ENCODE measurements at regions not wholly inside any gene's neighbourhood (a gene's known extent, or its start where the extent isn't known, plus 50 kb on each side); places are given as distances from the start of the nearest gene placed in this dataset.

- DNase-seq (ENCODE audit: low read depth): peak; percentile 39
- no peak overlapping the region for H3K4me3 ChIP-seq (ENCODE audit: low read depth, low read length)
- in situ Hi-C loops (cut with HindIII; ENCODE audit: low sequenced_read_pairs): no loop called here
- no peak for TF ChIP-seq CTCF (IDR thresholded peaks at IDR 0.05; ENCODE audit: low read depth, low read length, missing control alignments)
Measured at GRCh38 chr6:147078602-147079001, 125.6 kb upstream of the STXBP5 start.

GRCh38 chr6:147080225-147080624 lies 124.0 kb upstream of the STXBP5 start:
- no peak for TF ChIP-seq CTCF (IDR thresholded peaks at IDR 0.05; ENCODE audit: low read depth, low read length, missing control alignments)
- in situ Hi-C loops (cut with HindIII; ENCODE audit: low sequenced_read_pairs): no loop called here
- no peak for DNase-seq (ENCODE audit: low read depth)
- H3K4me3 ChIP-seq (ENCODE audit: low read depth, low read length): no peak overlapping the region

GRCh38 chr6:147081076-147081609 lies 123.1 kb upstream of the STXBP5 start:
- no peak for TF ChIP-seq CTCF (IDR thresholded peaks at IDR 0.05; ENCODE audit: low read depth, low read length, missing control alignments)
- in situ Hi-C loops (cut with HindIII; ENCODE audit: low sequenced_read_pairs): no loop called here
- no peak for DNase-seq (ENCODE audit: low read depth)
- no peak overlapping the region for H3K4me3 ChIP-seq (ENCODE audit: low read depth, low read length)

- in situ Hi-C loops (cut with HindIII; ENCODE audit: low sequenced_read_pairs): no loop called here
- H3K4me3 ChIP-seq (ENCODE audit: low read depth, low read length): no peak overlapping the region
- DNase-seq (ENCODE audit: low read depth): no peak
- TF ChIP-seq CTCF (IDR thresholded peaks at IDR 0.05; ENCODE audit: low read depth, low read length, missing control alignments): no peak
Measured at GRCh38 chr6:147087641-147088040, 116.6 kb upstream of the STXBP5 start.

GRCh38 chr6:147088861-147089260 lies 115.4 kb upstream of the STXBP5 start:
- no peak for TF ChIP-seq CTCF (IDR thresholded peaks at IDR 0.05; ENCODE audit: low read depth, low read length, missing control alignments)
- no peak for DNase-seq (ENCODE audit: low read depth)
- no peak overlapping the region for H3K4me3 ChIP-seq (ENCODE audit: low read depth, low read length)
- in situ Hi-C loops (cut with HindIII; ENCODE audit: low sequenced_read_pairs): no loop called here

GRCh38 chr6:147095316-147095715 lies 108.9 kb upstream of the STXBP5 start:
- no peak overlapping the region for H3K4me3 ChIP-seq (ENCODE audit: low read depth, low read length)
- in situ Hi-C loops (cut with HindIII; ENCODE audit: low sequenced_read_pairs): no loop called here
- no peak for DNase-seq (ENCODE audit: low read depth)
- no peak for TF ChIP-seq CTCF (IDR thresholded peaks at IDR 0.05; ENCODE audit: low read depth, low read length, missing control alignments)

- in situ Hi-C loops (cut with HindIII; ENCODE audit: low sequenced_read_pairs): no loop called here
- DNase-seq (ENCODE audit: low read depth): peak; percentile 62
Measured at GRCh38 chr6:147099974-147100373, 104.2 kb upstream of the STXBP5 start.

More at GRCh38 chr6:147099974-147100373, 104.2 kb upstream of the STXBP5 start:
- H3K4me3 ChIP-seq (ENCODE audit: low read depth, low read length): no peak overlapping the region
- no peak for TF ChIP-seq CTCF (IDR thresholded peaks at IDR 0.05; ENCODE audit: low read depth, low read length, missing control alignments)

All from astrocyte of the cerebellum (primary cell).